GM12878 (cell line): ENCODE measurements at regions not wholly inside any gene's neighbourhood (a gene's known extent, or its start where the extent isn't known, plus 50 kb on each side); places are given as distances from the start of the nearest gene placed in this dataset.

Source experiments
- ATAC-seq: fragments of 200-7000 bp; cut with Tn5 transposase; 3 replicates; pipeline ENCODE4 v1.9.1; 2020; ENCODE audit warnings: mild to moderate bottlenecking, moderate library complexity
- BruUV-seq: library from RNA; stranded (reverse); fragments of 400-500 nt; replicated peaks from 2 replicates; lab custom pipeline; 2021; lab: Mats Ljungman, UMichigan
- CTCF ChIA-PET: fragments of 300-600 bp; sonication (Branson Sonifier 250); formaldehyde crosslinking; extraction: SDS; loops from one replicate; lab custom pipeline; 2021; ENCODE audit warnings: inconsistent platforms; lab: Yijun Ruan, JAX
- POLR2A ChIA-PET: fragments of 350-600 bp; formaldehyde crosslinking; extraction: SDS; loops from one replicate; lab custom pipeline; 2021; ENCODE audit warnings: inconsistent platforms; lab: Charles Lee
- RAD21 ChIA-PET: fragments of 300-600 bp; sonication (Branson Sonifier 250); formaldehyde crosslinking; loops from one replicate; lab custom pipeline; 2023; ENCODE audit warnings: antibody characterized with exemption; ENCODE audit not compliant: unreplicated experiment; lab: Charles Lee
- SMC1A ChIA-PET: fragments of 300-600 bp; sonication (Branson Sonifier 250); formaldehyde crosslinking; loops from one replicate; lab custom pipeline; 2023; ENCODE audit not compliant: unreplicated experiment, uncharacterized antibody; lab: Charles Lee
- DNase-seq: peaks from one replicate; pipeline ENCODE4 v3.0.0-alpha.2; 2011; ENCODE audit warnings: low read depth, low spot score
- FAIRE-seq: peaks from 3 replicates; lab custom pipeline; 2011; peaks lifted over from hg19 to GRCh38; lab: Jason Lieb, UNC
- H2AFZ ChIP-seq: 2 replicates; pipeline ENCODE4 v1.6.0; 2011; ENCODE audit warnings: low read depth, low read length, control low read depth; ENCODE audit not compliant: control insufficient read depth
- H3K27ac ChIP-seq: 2 replicates; pipeline ENCODE4 v1.5.1; 2011; ENCODE audit warnings: control low read depth; ENCODE audit not compliant: control insufficient read depth, insufficient read depth
- H3K27me3 ChIP-seq, 2 experiments: replicated peaks in 1 of 2; 2 replicates each; pipeline versions ENCODE4 v1.6.0 to v1.6.1; 2011; ENCODE audit warnings: low read length in 1 of 2; ENCODE audit not compliant: control insufficient read depth in 2 of 2, insufficient read depth in 2 of 2
- H3K36me3 ChIP-seq, 2 experiments: 2 replicates each; pipeline ENCODE4 v1.5.1; 2011; ENCODE audit warnings: low read length in 1 of 2; ENCODE audit not compliant: control insufficient read depth in 2 of 2, insufficient read depth in 2 of 2
- H3K4me1 ChIP-seq: 2 replicates; pipeline ENCODE4 v1.6.1; 2011; ENCODE audit warnings: mild to moderate bottlenecking, low read length, moderate library complexity, mixed read lengths; ENCODE audit not compliant: control insufficient read depth, insufficient read depth
- H3K4me2 ChIP-seq: 2 replicates; pipeline ENCODE4 v1.6.0; 2011; ENCODE audit warnings: control low read depth; ENCODE audit not compliant: control insufficient read depth, insufficient read depth
- H3K4me3 ChIP-seq: fragments of 200-600 bp; sonication (generic); 2 replicates; pipeline ENCODE4 v1.5.1; 2016
- H3K79me2 ChIP-seq: 2 replicates; pipeline ENCODE4 v1.6.0; 2011; ENCODE audit warnings: low read length; ENCODE audit not compliant: control insufficient read depth, insufficient read depth
- H3K9ac ChIP-seq: 2 replicates; pipeline ENCODE4 v1.8.0; 2011; ENCODE audit warnings: low read length, control low read depth, mixed read lengths; ENCODE audit not compliant: control insufficient read depth, insufficient read depth
- H3K9me3 ChIP-seq: replicated peaks from 3 replicates; pipeline ENCODE4 v1.5.1; 2011; ENCODE audit warnings: mild to moderate bottlenecking, low read length; ENCODE audit not compliant: control insufficient read depth, insufficient read depth
- H4K20me1 ChIP-seq: 2 replicates; pipeline ENCODE4 v1.6.0; 2011; ENCODE audit not compliant: control insufficient read depth, insufficient read depth
- BMI1 ChIP-seq: fragments of 450-650 bp; IDR thresholded peaks from 2 replicates; pipeline ENCODE4 v1.6.1; 2016; ENCODE audit warnings: mild to moderate bottlenecking, moderate library complexity, borderline replicate concordance
- E2F4 ChIP-seq: IDR thresholded peaks from 2 replicates; pipeline ENCODE4 v1.6.1; 2012; ENCODE audit warnings: low read depth, low read length, improper control_type of control experiment
- EED ChIP-seq: sonication (generic); IDR thresholded peaks from 2 replicates; pipeline ENCODE4 v1.6.1; 2016; ENCODE audit warnings: antibody characterized with exemption, low read depth
- ESRRA ChIP-seq: IDR thresholded peaks from 2 replicates; pipeline ENCODE4 v1.6.1; 2012; ENCODE audit warnings: mild to moderate bottlenecking, low read length, improper control_type of control experiment
- HDAC2 ChIP-seq: fragments of 200-600 bp; sonication (generic); IDR thresholded peaks from 2 replicates; pipeline ENCODE4 v1.6.1; 2017
- IRF4 ChIP-seq: IDR thresholded peaks from 2 replicates; pipeline ENCODE4 v1.6.1; 2011; ENCODE audit warnings: low read depth, low read length
- KDM1A ChIP-seq: fragments of 200-600 bp; sonication (generic); IDR thresholded peaks from 2 replicates; pipeline ENCODE4 v1.6.1; 2016; ENCODE audit warnings: borderline replicate concordance
- MEF2B ChIP-seq: fragments of 450-650 bp; IDR thresholded peaks from 2 replicates; pipeline ENCODE4 v1.6.1; 2018; ENCODE audit warnings: mild to moderate bottlenecking, moderate library complexity; ENCODE audit not compliant: partially characterized antibody, poor library complexity, severe bottlenecking
- MYB ChIP-seq: fragments of 150-350 bp; IDR thresholded peaks from 2 replicates; pipeline ENCODE4 v1.6.1; 2014; ENCODE audit warnings: mild to moderate bottlenecking, low read depth, low read length, borderline replicate concordance
- NFIC ChIP-seq: IDR thresholded peaks from 2 replicates; pipeline ENCODE4 v1.6.1; 2012; ENCODE audit warnings: low read depth, mild to moderate bottlenecking, inconsistent platforms, low read length, moderate library complexity
- NR2C1 ChIP-seq: fragments of 450-650 bp; IDR thresholded peaks from 2 replicates; pipeline ENCODE4 v1.6.1; 2017; ENCODE audit warnings: antibody characterized with exemption, mild to moderate bottlenecking, moderate library complexity
- PAX5 ChIP-seq: IDR thresholded peaks from 2 replicates; pipeline ENCODE4 v1.6.1; 2011; ENCODE audit warnings: low read depth, low read length, borderline replicate concordance
- PML ChIP-seq: IDR thresholded peaks from 2 replicates; pipeline ENCODE4 v1.6.1; 2012; ENCODE audit warnings: low read length, inconsistent platforms
- RAD51 ChIP-seq: fragments of 450-650 bp; IDR thresholded peaks from 2 replicates; pipeline ENCODE4 v1.6.1; 2016; ENCODE audit warnings: moderate library complexity, mild to moderate bottlenecking, inconsistent platforms
- SUPT20H ChIP-seq: IDR thresholded peaks from 2 replicates; pipeline ENCODE4 v1.6.1; 2011; ENCODE audit warnings: low read depth, mild to moderate bottlenecking, low read length, moderate library complexity, borderline replicate concordance; ENCODE audit not compliant: control insufficient read depth
- TBL1XR1 ChIP-seq: IDR thresholded peaks from 2 replicates; pipeline ENCODE4 v1.6.1; 2012; ENCODE audit warnings: low read depth, low read length, improper control_type of control experiment
- TCF12 ChIP-seq: IDR thresholded peaks from 2 replicates; pipeline ENCODE4 v1.6.1; 2011; ENCODE audit warnings: low read depth, mild to moderate bottlenecking, low read length
- YBX1 ChIP-seq: fragments of 450-650 bp; IDR thresholded peaks from 2 replicates; pipeline ENCODE4 v1.6.1; 2016; ENCODE audit warnings: antibody characterized with exemption
- ZBED1 ChIP-seq: IDR thresholded peaks from 2 replicates; pipeline ENCODE4 v1.6.1; 2016; ENCODE audit warnings: borderline replicate concordance
- ZNF217 ChIP-seq: fragments of 450-650 bp; IDR thresholded peaks from 2 replicates; pipeline ENCODE4 v1.6.1; 2017; ENCODE audit warnings: antibody characterized with exemption, mild to moderate bottlenecking
- WGBS: methylation state at CpG from one replicate; pipeline ENCODE4 v1.1.6; 2016; ENCODE audit warnings: low lambda C conversion rate; ENCODE audit not compliant: insufficient replicate concordance, insufficient coverage; ENCODE audit errors: missing lambda C conversion rate; 5-methylcytosine and 5-hydroxymethylcytosine counted together
- in situ Hi-C: fragments of 300-500 bp; cut with MboI; formaldehyde crosslinking; loops from 9 replicates; pipeline ENCODE4 v1.14.3; 2018; ENCODE audit warnings: mixed read lengths
- intact Hi-C: fragments of 100-400 bp; cut with micrococcal nuclease; formaldehyde crosslinking; loops from one replicate; pipeline ENCODE4 v1.14.2; 2022; ENCODE audit not compliant: unreplicated experiment

- H3K79me2 ChIP-seq, result no peaks in the 10 kb centered on the region
- no peak overlapping the region for H3K4me3 ChIP-seq
- SMC1A ChIA-PET, result no interaction called here
- BruUV-seq, result no TSS peak
- TF ChIP-seq KDM1A (no peak), PML (no peak), YBX1 (no peak), NR2C1 (no peak), IRF4 (no peak), EED (no peak), PAX5 (no peak), BMI1 (no peak), ESRRA (no peak), ZBED1 (no peak), MYB (no peak), NFIC (no peak), ZNF217 (no peak), E2F4 (no peak), HDAC2 (no peak), RAD51 (no peak), TBL1XR1 (no peak), MEF2B (no peak), SUPT20H (no peak), TCF12 (no peak)
- intact Hi-C loops, result no loop called here
- POLR2A ChIA-PET, result no interaction called here
- H3K27me3 ChIP-seq, result no peaks in the 10 kb centered on the region
- CTCF ChIA-PET, result no interaction called here
- H2AFZ ChIP-seq, result no peak overlapping the region
- no peak for DNase-seq
- no peak overlapping the region for H3K27ac ChIP-seq
- FAIRE-seq, result no peak
- H3K9ac ChIP-seq, result no peak overlapping the region
- no peaks in the 10 kb centered on the region for H4K20me1 ChIP-seq
- no peaks in the 10 kb centered on the region for H3K4me1 ChIP-seq
- in situ Hi-C loops, result no loop called here
- no peak for ATAC-seq
- no peak overlapping the region for H3K4me2 ChIP-seq
- H3K9me3 ChIP-seq, result no peaks in the 10 kb centered on the region
- no peaks in the 10 kb centered on the region for H3K36me3 ChIP-seq
- 12% methylated on average over 4 of the region's 4 CpGs for WGBS
- RAD21 ChIA-PET, result no interaction called here
Measured at GRCh38 chr6:84635081-84635761, 129.2 kb downstream of the TBX18 start.
